SK-N-SH treated with all-trans-retinoic acid at 6 μM for 48 hours (cell line): ENCODE measurements at regions not wholly inside any gene's neighbourhood (a gene's known extent, or its start where the extent isn't known, plus 50 kb on each side); places are given as distances from the start of the nearest gene placed in this dataset.

Experiments used
- ATAC-seq: fragments of 200-7000 bp; cut with Tn5 transposase; 3 replicates; pipeline ENCODE4 v1.9.1; 2020; ENCODE audit warnings: mild to moderate bottlenecking, moderate library complexity
- ARNTL ChIP-seq: fragments of 450-650 bp; formaldehyde crosslinking; IDR thresholded peaks from 2 replicates; pipeline ENCODE4 v1.5.0; 2020; ENCODE audit warnings: low read depth, mild to moderate bottlenecking, moderate library complexity, borderline replicate concordance
- BACH2 ChIP-seq: fragments of 250-450 bp; sonication (Bioruptor Pico); IDR thresholded peaks from 2 replicates; pipeline ENCODE4 v1.9.0; 2021; ENCODE audit warnings: mild to moderate bottlenecking, borderline replicate concordance
- CREB5 ChIP-seq: fragments of 250-450 bp; sonication (Bioruptor Pico); IDR thresholded peaks from 2 replicates; pipeline ENCODE4 v1.5.1; 2020; ENCODE audit warnings: low read depth, mild to moderate bottlenecking, moderate library complexity
- CSDC2 ChIP-seq: fragments of 250-450 bp; sonication (Bioruptor Pico); IDR thresholded peaks from 2 replicates; pipeline ENCODE4 v1.5.0; 2020; ENCODE audit warnings: mild to moderate bottlenecking, moderate library complexity
- CSRNP3 ChIP-seq: fragments of 250-450 bp; sonication (Bioruptor Pico); IDR thresholded peaks from 2 replicates; pipeline ENCODE4 v1.5.1; 2021; ENCODE audit warnings: mild to moderate bottlenecking, moderate library complexity
- ESRRG ChIP-seq: fragments of 250-450 bp; sonication (Bioruptor Pico); IDR thresholded peaks from 2 replicates; pipeline ENCODE4 v1.6.1; 2021; ENCODE audit warnings: mild to moderate bottlenecking
- GLIS3 ChIP-seq: fragments of 250-450 bp; sonication (Bioruptor Pico); IDR thresholded peaks from 2 replicates; pipeline ENCODE4 v1.5.0; 2020; ENCODE audit warnings: mild to moderate bottlenecking, moderate library complexity
- ISL1 ChIP-seq: fragments of 250-450 bp; sonication (Bioruptor Pico); IDR thresholded peaks from 2 replicates; pipeline ENCODE4 v2.1.2; 2022; ENCODE audit warnings: mild to moderate bottlenecking, moderate library complexity
- OSR1 ChIP-seq: fragments of 250-450 bp; sonication (Bioruptor Pico); IDR thresholded peaks from 2 replicates; pipeline ENCODE4 v1.8.0; 2022; ENCODE audit warnings: moderate library complexity, mild to moderate bottlenecking, inconsistent platforms
- PATZ1 ChIP-seq: fragments of 250-450 bp; sonication (Bioruptor Pico); IDR thresholded peaks from 2 replicates; pipeline ENCODE4 v1.8.0; 2020; ENCODE audit warnings: mild to moderate bottlenecking, moderate library complexity, borderline replicate concordance
- POU6F1 ChIP-seq: fragments of 250-450 bp; sonication (Bioruptor Pico); IDR thresholded peaks from 2 replicates; pipeline ENCODE4 v1.8.0; 2021; ENCODE audit warnings: low read depth, mild to moderate bottlenecking, moderate library complexity, borderline replicate concordance
- PPARA ChIP-seq: fragments of 250-450 bp; sonication (Bioruptor Pico); IDR thresholded peaks from 2 replicates; pipeline ENCODE4 v1.5.0; 2020; ENCODE audit warnings: mild to moderate bottlenecking, borderline replicate concordance
- RARB ChIP-seq: fragments of 250-450 bp; sonication (Bioruptor Pico); IDR thresholded peaks from 2 replicates; pipeline ENCODE4 v1.8.0; 2021; ENCODE audit warnings: mild to moderate bottlenecking, moderate library complexity
- SNAI2 ChIP-seq: fragments of 250-450 bp; sonication (Bioruptor Pico); IDR thresholded peaks from 2 replicates; pipeline ENCODE4 v1.5.0; 2020; ENCODE audit warnings: mild to moderate bottlenecking, moderate library complexity
- TOX ChIP-seq: fragments of 250-450 bp; sonication (Bioruptor Pico); IDR thresholded peaks from 2 replicates; pipeline ENCODE4 v1.8.0; 2021; ENCODE audit warnings: mild to moderate bottlenecking, moderate library complexity, borderline replicate concordance
- ZC3H10 ChIP-seq: fragments of 250-450 bp; sonication (Bioruptor Pico); IDR thresholded peaks from 2 replicates; pipeline ENCODE4 v1.5.1; 2021; ENCODE audit warnings: mild to moderate bottlenecking, moderate library complexity
- ZFP30 ChIP-seq: fragments of 450-650 bp; formaldehyde crosslinking; IDR thresholded peaks from 2 replicates; pipeline ENCODE4 v1.5.0; 2022; ENCODE audit warnings: mild to moderate bottlenecking, moderate library complexity
- ZNF565 ChIP-seq: fragments of 450-650 bp; formaldehyde crosslinking; conservative IDR thresholded peaks from 2 replicates; pipeline ENCODE4 v1.5.0; 2020; ENCODE audit warnings: low read depth, mild to moderate bottlenecking, moderate library complexity
- ZNF70 ChIP-seq: fragments of 450-650 bp; formaldehyde crosslinking; IDR thresholded peaks from 2 replicates; pipeline ENCODE4 v1.5.0; 2020; ENCODE audit warnings: mild to moderate bottlenecking, moderate library complexity
- ZNF8 ChIP-seq: fragments of 450-650 bp; formaldehyde crosslinking; IDR thresholded peaks from 2 replicates; pipeline ENCODE4 v1.5.0; 2020; ENCODE audit warnings: mild to moderate bottlenecking, moderate library complexity

GRCh38 chr10:70981171-70981836 is 92.9 kb upstream of the PCBD1 start (continued):
- no peak for TF ChIP-seq POU6F1 (CRISPR knock-in tag)
- no peak for TF ChIP-seq ZFP30 (CRISPR knock-in tag)
- no peak for TF ChIP-seq ZC3H10

GRCh38 chr10:70981936-70982335 is 93.6 kb upstream of the PCBD1 start:
- no peak for TF ChIP-seq ARNTL (CRISPR knock-in tag)
- TF ChIP-seq ZFP30 (CRISPR knock-in tag), result no peak
- no peak for TF ChIP-seq PATZ1 (CRISPR knock-in tag)
- no peak for TF ChIP-seq BACH2
- no peak for TF ChIP-seq CSRNP3 (CRISPR knock-in tag)
- TF ChIP-seq ESRRG (CRISPR knock-in tag), result no peak
- no peak for TF ChIP-seq RARB (CRISPR knock-in tag)
- TF ChIP-seq OSR1 (CRISPR knock-in tag), result no peak
- no peak for TF ChIP-seq SNAI2 (CRISPR knock-in tag)
- no peak for TF ChIP-seq ZNF565 (CRISPR knock-in tag)
- TF ChIP-seq CREB5 (CRISPR knock-in tag), result no peak
- TF ChIP-seq TOX (CRISPR knock-in tag), result no peak
- TF ChIP-seq ZNF70, result no peak
- no peak for TF ChIP-seq PPARA (CRISPR knock-in tag)
- TF ChIP-seq ZNF8, result no peak
- no peak for TF ChIP-seq ZC3H10
- no peak for TF ChIP-seq CSDC2
- TF ChIP-seq POU6F1 (CRISPR knock-in tag), result no peak
- no peak for ATAC-seq

- ATAC-seq, result no peak
- TF ChIP-seq ISL1 (CRISPR knock-in tag) (no peak), PATZ1 (CRISPR knock-in tag) (no peak), ZFP30 (CRISPR knock-in tag) (no peak), GLIS3 (no peak), CSDC2 (no peak), RARB (CRISPR knock-in tag) (no peak), POU6F1 (CRISPR knock-in tag) (no peak), ESRRG (CRISPR knock-in tag) (no peak), ZNF565 (CRISPR knock-in tag) (no peak), CSRNP3 (CRISPR knock-in tag) (no peak), BACH2 (no peak), ARNTL (CRISPR knock-in tag) (no peak), CREB5 (CRISPR knock-in tag) (no peak), SNAI2 (CRISPR knock-in tag) (no peak), ZNF70 (no peak)
Measured at GRCh38 chr10:70982443-70982842, 94.1 kb upstream of the PCBD1 start.
